ENCODE measurements at regions not wholly inside any gene's neighbourhood (a gene's known extent, or its start where the extent isn't known, plus 50 kb on each side); places are given as distances from the start of the nearest gene placed in this dataset.

DNA sequence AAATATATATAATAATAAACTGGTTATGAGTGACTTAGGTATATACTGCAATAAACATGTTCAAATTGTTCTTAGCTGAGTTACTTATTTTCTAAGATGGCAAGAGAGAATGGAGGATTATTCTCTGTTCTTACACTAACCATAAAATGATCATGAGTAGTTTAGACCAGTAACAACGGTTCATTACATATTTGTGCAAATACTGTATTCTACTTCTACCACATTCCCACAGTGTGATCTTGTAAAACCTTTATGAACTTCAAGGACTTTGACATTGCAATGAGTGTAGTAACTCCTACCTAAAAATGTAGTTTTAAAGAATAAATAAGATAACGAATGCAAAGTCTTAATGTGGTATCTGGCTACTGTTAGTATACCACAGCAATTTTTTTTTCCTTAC lies 353.7 kb upstream of the NCAM2 start:
- Mint-ChIP-seq H3K27ac (ENCODE audit: unreplicated experiment) (no peak overlapping the region), H3K27me3 (ENCODE audit: low read depth, unreplicated experiment) (no peaks in the 10 kb centered on the region), H3K36me3 (ENCODE audit: low read depth, unreplicated experiment) (no peaks in the 10 kb centered on the region), H3K4me1 (ENCODE audit: low read depth, unreplicated experiment) (peaks cover 8% of the 10 kb centered on the region), H3K4me3 (ENCODE audit: unreplicated experiment) (no peak overlapping the region), H3K9me3 (ENCODE audit: unreplicated experiment) (peaks cover 3% of the 10 kb centered on the region)
- no peak for DNase-seq (ENCODE audit: low read depth)
- Histone ChIP-seq H4K20me1 (ENCODE audit: insufficient read depth, low read length) (no peaks in the 10 kb centered on the region), H3K4me3 (ENCODE audit: insufficient read depth, low read depth, low read length) (no peak overlapping the region), H2AFZ (ENCODE audit: low read depth, low read length) (no peak overlapping the region), H3K36me3 (ENCODE audit: insufficient read depth, low read length) (no peaks in the 10 kb centered on the region), H3K9ac (ENCODE audit: low read length) (no peak overlapping the region), H3K27ac (ENCODE audit: low read depth, low read length) (no peak overlapping the region), H3K9me3 (ENCODE audit: insufficient read depth, low read depth, low read length) (peaks cover 6% of the 10 kb centered on the region), H3K4me2 (ENCODE audit: low read length) (no peak overlapping the region), H3K4me1 (ENCODE audit: insufficient read depth, low read length) (no peaks in the 10 kb centered on the region), H3K27me3 (ENCODE audit: insufficient read depth, low read length) (no peaks in the 10 kb centered on the region), H3K79me2 (ENCODE audit: insufficient read depth, low read length) (no peaks in the 10 kb centered on the region)
- TF ChIP-seq, protein P1, sequence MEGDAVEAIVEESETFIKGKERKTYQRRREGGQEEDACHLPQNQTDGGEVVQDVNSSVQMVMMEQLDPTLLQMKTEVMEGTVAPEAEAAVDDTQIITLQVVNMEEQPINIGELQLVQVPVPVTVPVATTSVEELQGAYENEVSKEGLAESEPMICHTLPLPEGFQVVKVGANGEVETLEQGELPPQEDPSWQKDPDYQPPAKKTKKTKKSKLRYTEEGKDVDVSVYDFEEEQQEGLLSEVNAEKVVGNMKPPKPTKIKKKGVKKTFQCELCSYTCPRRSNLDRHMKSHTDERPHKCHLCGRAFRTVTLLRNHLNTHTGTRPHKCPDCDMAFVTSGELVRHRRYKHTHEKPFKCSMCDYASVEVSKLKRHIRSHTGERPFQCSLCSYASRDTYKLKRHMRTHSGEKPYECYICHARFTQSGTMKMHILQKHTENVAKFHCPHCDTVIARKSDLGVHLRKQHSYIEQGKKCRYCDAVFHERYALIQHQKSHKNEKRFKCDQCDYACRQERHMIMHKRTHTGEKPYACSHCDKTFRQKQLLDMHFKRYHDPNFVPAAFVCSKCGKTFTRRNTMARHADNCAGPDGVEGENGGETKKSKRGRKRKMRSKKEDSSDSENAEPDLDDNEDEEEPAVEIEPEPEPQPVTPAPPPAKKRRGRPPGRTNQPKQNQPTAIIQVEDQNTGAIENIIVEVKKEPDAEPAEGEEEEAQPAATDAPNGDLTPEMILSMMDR (IDR thresholded peaks at IDR 0.05; ENCODE audit: insufficient read depth, low read depth, low read length): no peak
- TF ChIP-seq EZH2 (IDR thresholded peaks at IDR 0.05; ENCODE audit: insufficient read depth, low read length): no peak
- FAIRE-seq: no peak

DNA sequence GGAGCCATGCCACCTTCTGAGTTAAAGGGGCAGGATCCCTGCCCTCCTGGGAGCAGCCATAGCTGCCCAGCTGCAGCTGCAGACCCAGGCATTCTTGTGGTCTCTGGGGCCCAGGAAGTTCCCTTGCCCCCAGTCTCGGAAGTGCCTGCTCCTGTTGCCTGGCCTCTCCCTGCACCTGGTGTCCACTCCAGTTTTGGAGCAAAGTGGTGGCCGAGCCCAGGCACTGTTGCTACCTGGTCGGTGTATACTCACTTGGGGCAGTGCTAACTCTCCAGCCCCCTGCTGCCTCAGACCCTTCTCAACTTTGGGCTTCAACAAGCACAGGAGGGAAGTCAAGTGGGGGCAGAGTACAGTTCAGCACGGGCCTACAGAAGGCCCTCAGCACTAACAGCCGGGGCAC lies 352.9 kb upstream of the NCAM2 start:
- Histone ChIP-seq H3K27ac (ENCODE audit: low read depth, low read length) (no peak overlapping the region), H3K4me1 (ENCODE audit: insufficient read depth, low read length) (no peaks in the 10 kb centered on the region), H3K9me3 (ENCODE audit: insufficient read depth, low read depth, low read length) (peaks cover 6% of the 10 kb centered on the region), H4K20me1 (ENCODE audit: insufficient read depth, low read length) (no peaks in the 10 kb centered on the region), H3K4me3 (ENCODE audit: insufficient read depth, low read depth, low read length) (no peak overlapping the region), H3K36me3 (ENCODE audit: insufficient read depth, low read length) (no peaks in the 10 kb centered on the region), H3K4me2 (ENCODE audit: low read length) (no peak overlapping the region), H3K79me2 (ENCODE audit: insufficient read depth, low read length) (no peaks in the 10 kb centered on the region), H3K9ac (ENCODE audit: low read length) (no peak overlapping the region), H3K27me3 (ENCODE audit: insufficient read depth, low read length) (no peaks in the 10 kb centered on the region), H2AFZ (ENCODE audit: low read depth, low read length) (no peak overlapping the region)
- Mint-ChIP-seq H3K4me3 (ENCODE audit: unreplicated experiment) (no peak overlapping the region), H3K27me3 (ENCODE audit: low read depth, unreplicated experiment) (no peaks in the 10 kb centered on the region), H3K9me3 (ENCODE audit: unreplicated experiment) (peaks cover 3% of the 10 kb centered on the region), H3K4me1 (ENCODE audit: low read depth, unreplicated experiment) (peaks cover 8% of the 10 kb centered on the region), H3K36me3 (ENCODE audit: low read depth, unreplicated experiment) (no peaks in the 10 kb centered on the region), H3K27ac (ENCODE audit: unreplicated experiment) (no peak overlapping the region)
- DNase-seq (ENCODE audit: low read depth) (no peak), FAIRE-seq (no peak)
- no peak for TF ChIP-seq EZH2 (IDR thresholded peaks at IDR 0.05; ENCODE audit: insufficient read depth, low read length)
- TF ChIP-seq, protein P1 (IDR thresholded peaks at IDR 0.05; ENCODE audit: insufficient read depth, low read depth, low read length): no peak

DNA sequence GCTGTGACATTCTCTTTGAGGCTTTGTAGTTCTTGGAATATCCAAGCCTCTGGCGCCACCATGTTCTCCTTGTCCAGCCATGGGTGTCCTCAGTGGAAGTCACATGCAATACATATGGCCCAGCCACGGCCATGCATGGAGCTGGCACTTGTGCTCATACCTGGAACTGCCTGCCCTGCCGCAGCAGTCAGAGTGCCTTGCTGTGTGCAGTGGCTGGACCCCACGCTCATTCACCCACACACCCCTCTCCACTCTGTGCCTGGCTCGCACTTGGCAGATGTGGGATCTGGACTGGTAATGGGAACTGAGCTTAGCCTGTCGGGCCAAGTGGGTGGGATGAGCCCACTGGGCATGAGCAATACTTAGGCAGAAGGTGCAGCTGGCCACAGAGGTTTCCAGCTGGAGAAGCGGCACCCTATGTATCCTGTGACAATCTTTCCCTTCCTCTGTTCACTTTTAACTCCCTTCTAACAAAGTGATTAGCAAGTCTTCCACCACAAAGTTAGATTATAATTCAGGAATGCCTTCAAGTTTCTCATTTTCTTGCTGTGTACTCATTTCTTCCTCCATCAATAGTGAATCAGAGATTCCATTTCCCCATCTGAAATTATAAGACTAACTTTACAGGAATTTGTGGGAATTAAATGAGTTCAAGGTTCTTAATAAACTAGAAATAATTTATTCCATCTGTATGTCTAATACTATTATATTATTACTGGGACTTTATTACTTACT lies 351.6 kb upstream of the NCAM2 start:
- no peak overlapping the region for H3K4me3 Mint-ChIP-seq (ENCODE audit: unreplicated experiment)

More for the DNA sequence above, 351.6 kb upstream of the NCAM2 start:
- H3K27ac ChIP-seq (ENCODE audit: low read depth, low read length): no peak overlapping the region
- no peaks in the 10 kb centered on the region for H3K36me3 ChIP-seq (ENCODE audit: insufficient read depth, low read length)
- FAIRE-seq: no peak
- TF ChIP-seq, protein P1 (IDR thresholded peaks at IDR 0.05; ENCODE audit: insufficient read depth, low read depth, low read length): no peak
- TF ChIP-seq EZH2 (IDR thresholded peaks at IDR 0.05; ENCODE audit: insufficient read depth, low read length): no peak
- H3K9me3 ChIP-seq (ENCODE audit: insufficient read depth, low read depth, low read length): peaks cover 6% of the 10 kb centered on the region
- H3K27ac Mint-ChIP-seq (ENCODE audit: unreplicated experiment): peak overlapping the region; percentile 34
- no peaks in the 10 kb centered on the region for H3K4me1 ChIP-seq (ENCODE audit: insufficient read depth, low read length)
- H3K27me3 Mint-ChIP-seq (ENCODE audit: low read depth, unreplicated experiment): no peaks in the 10 kb centered on the region
- H3K4me3 ChIP-seq (ENCODE audit: insufficient read depth, low read depth, low read length): no peak overlapping the region
- peaks cover 8% of the 10 kb centered on the region for H3K4me1 Mint-ChIP-seq (ENCODE audit: low read depth, unreplicated experiment)
- DNase-seq (ENCODE audit: low read depth): no peak
- H3K9ac ChIP-seq (ENCODE audit: low read length): no peak overlapping the region
- H2AFZ ChIP-seq (ENCODE audit: low read depth, low read length): no peak overlapping the region
- peaks cover 3% of the 10 kb centered on the region for H3K9me3 Mint-ChIP-seq (ENCODE audit: unreplicated experiment)
- no peaks in the 10 kb centered on the region for H3K79me2 ChIP-seq (ENCODE audit: insufficient read depth, low read length)
- no peak overlapping the region for H3K4me2 ChIP-seq (ENCODE audit: low read length)
- H3K27me3 ChIP-seq (ENCODE audit: insufficient read depth, low read length): no peaks in the 10 kb centered on the region
- H3K36me3 Mint-ChIP-seq (ENCODE audit: low read depth, unreplicated experiment): no peaks in the 10 kb centered on the region
- no peaks in the 10 kb centered on the region for H4K20me1 ChIP-seq (ENCODE audit: insufficient read depth, low read length)

Data from astrocyte (in vitro differentiated cells and primary cell).